ENCODE measurements at regions not wholly inside any gene's neighbourhood (a gene's known extent, or its start where the extent isn't known, plus 50 kb on each side); places are given as distances from the start of the nearest gene placed in this dataset.

DNA sequence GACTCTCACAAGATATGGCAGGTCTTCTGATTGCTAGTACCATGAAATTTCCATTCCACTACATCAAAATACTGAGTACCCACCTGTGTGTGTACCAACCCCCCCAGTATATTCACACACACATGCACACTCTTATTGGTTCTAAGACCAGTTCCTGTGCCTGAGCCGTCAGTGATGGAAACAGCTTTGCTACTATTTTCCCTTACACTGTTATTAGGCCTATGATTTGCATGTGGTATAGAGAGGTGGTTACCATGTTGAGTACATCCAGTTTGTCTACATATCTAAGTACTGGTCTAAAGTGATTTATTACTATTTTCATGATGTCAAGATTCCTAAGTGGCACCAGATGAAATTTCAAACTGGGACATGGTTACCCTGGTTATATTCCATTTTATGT lies 459.9 kb downstream of the BCKDHB start:
- DNase-seq (ENCODE audit: extremely low spot score, unreplicated experiment) = no peak
- Mint-ChIP-seq H3K4me3 (no peak overlapping the region), H3K36me3 (no peaks in the 10 kb centered on the region), H3K27ac (no peak overlapping the region), H3K27me3 (no peaks in the 10 kb centered on the region), H3K4me1 (ENCODE audit: unreplicated experiment) (no peaks in the 10 kb centered on the region), H3K9me3 (no peaks in the 10 kb centered on the region)
- no peak for TF ChIP-seq CTCF (conservative IDR thresholded peaks at IDR 0.05)

GRCh38 chr6:80553071-80553740 lies 446.7 kb downstream of the BCKDHB start:
- Mint-ChIP-seq H3K27ac (peak overlapping the region; percentile 19), H3K9me3 (no peaks in the 10 kb centered on the region)

GRCh38 chr6:80550748-80551147 lies 444.3 kb downstream of the BCKDHB start:
- no peaks in the 10 kb centered on the region for H3K27me3 Mint-ChIP-seq
- no peak for TF ChIP-seq CTCF (conservative IDR thresholded peaks at IDR 0.05)
- no peak for DNase-seq (ENCODE audit: extremely low spot score, unreplicated experiment)
- H3K4me1 Mint-ChIP-seq (ENCODE audit: unreplicated experiment) = no peaks in the 10 kb centered on the region
- no peak overlapping the region for H3K4me3 Mint-ChIP-seq
- no peak overlapping the region for H3K27ac Mint-ChIP-seq
- H3K36me3 Mint-ChIP-seq = no peaks in the 10 kb centered on the region
- H3K9me3 Mint-ChIP-seq = no peaks in the 10 kb centered on the region

More at GRCh38 chr6:80553071-80553740, 446.7 kb downstream of the BCKDHB start:
- no peaks in the 10 kb centered on the region for H3K27me3 Mint-ChIP-seq
- DNase-seq (ENCODE audit: extremely low spot score, unreplicated experiment) = no peak
- no peak for TF ChIP-seq CTCF (conservative IDR thresholded peaks at IDR 0.05)
- no peaks in the 10 kb centered on the region for H3K36me3 Mint-ChIP-seq
- no peaks in the 10 kb centered on the region for H3K4me1 Mint-ChIP-seq (ENCODE audit: unreplicated experiment)
- no peak overlapping the region for H3K4me3 Mint-ChIP-seq

- H3K4me3 Mint-ChIP-seq = no peak overlapping the region
- no peak for TF ChIP-seq CTCF (conservative IDR thresholded peaks at IDR 0.05)
- H3K27me3 Mint-ChIP-seq = no peaks in the 10 kb centered on the region
- no peak for DNase-seq (ENCODE audit: extremely low spot score, unreplicated experiment)
- no peaks in the 10 kb centered on the region for H3K9me3 Mint-ChIP-seq
- H3K36me3 Mint-ChIP-seq = no peaks in the 10 kb centered on the region
- peaks cover 1% of the 10 kb centered on the region for H3K4me1 Mint-ChIP-seq (ENCODE audit: unreplicated experiment)
- no peak overlapping the region for H3K27ac Mint-ChIP-seq
Measured at GRCh38 chr6:80550281-80550680, 443.8 kb downstream of the BCKDHB start.

DNA sequence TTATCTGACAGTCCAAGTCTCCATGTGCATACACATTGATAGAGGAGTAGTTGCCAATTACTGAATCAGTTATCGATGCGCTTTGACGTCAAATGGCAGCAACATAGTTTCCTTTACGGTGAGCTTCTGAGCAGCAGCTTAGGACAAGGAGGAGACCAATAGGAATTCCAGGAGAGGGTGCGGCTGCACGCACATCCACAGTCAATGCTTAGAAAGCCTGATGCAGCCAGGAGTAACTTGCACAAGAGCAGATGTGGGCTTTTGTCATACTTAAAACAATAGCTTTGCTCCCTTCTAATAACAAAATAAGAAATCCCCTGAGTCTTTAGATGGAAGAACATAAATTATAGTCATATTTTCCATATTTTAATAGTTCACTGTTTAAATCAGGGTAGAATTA lies 442.1 kb downstream of the BCKDHB start:
- H3K27ac Mint-ChIP-seq = no peak overlapping the region
- no peak overlapping the region for H3K4me3 Mint-ChIP-seq
- TF ChIP-seq CTCF (conservative IDR thresholded peaks at IDR 0.05) = no peak
- H3K27me3 Mint-ChIP-seq = no peaks in the 10 kb centered on the region
- H3K9me3 Mint-ChIP-seq = no peaks in the 10 kb centered on the region
- peaks cover 9% of the 10 kb centered on the region for H3K4me1 Mint-ChIP-seq (ENCODE audit: unreplicated experiment)
- no peaks in the 10 kb centered on the region for H3K36me3 Mint-ChIP-seq
- no peak for DNase-seq (ENCODE audit: extremely low spot score, unreplicated experiment)

- no peaks in the 10 kb centered on the region for H3K36me3 Mint-ChIP-seq
- no peak for TF ChIP-seq CTCF (conservative IDR thresholded peaks at IDR 0.05)
- no peaks in the 10 kb centered on the region for H3K9me3 Mint-ChIP-seq
- DNase-seq (ENCODE audit: extremely low spot score, unreplicated experiment) = no peak
- H3K4me1 Mint-ChIP-seq (ENCODE audit: unreplicated experiment) = peaks cover 9% of the 10 kb centered on the region
- no peaks in the 10 kb centered on the region for H3K27me3 Mint-ChIP-seq
- no peak overlapping the region for H3K27ac Mint-ChIP-seq
- no peak overlapping the region for H3K4me3 Mint-ChIP-seq
Measured at GRCh38 chr6:80547827-80548226, 441.4 kb downstream of the BCKDHB start.
